Stimulated activated naive CD8-positive, alpha-beta T cell treated with anti-CD3 and anti-CD28 coated beads, Interleukin-15, amount 100 ng/mL, for 72 hours (primary cell): ENCODE measurements at regions not wholly inside any gene's neighbourhood (a gene's known extent, or its start where the extent isn't known, plus 50 kb on each side); places are given as distances from the start of the nearest gene placed in this dataset.
"Not testable (repeated sequence)": the region's sequence is repeated elsewhere in the genome, so short reads cannot be mapped to it uniquely, and the experiment has no call there.

Experiments used
- ATAC-seq: fragments of 150-1000 bp; cut with Tn5 transposase; 2 replicates; pipeline ENCODE4 v1.10.0; 2021; ENCODE audit warnings: mild to moderate bottlenecking, moderate library complexity
- DNase-seq, 2 donors: peaks; one replicate each; pipeline ENCODE4 v3.0.0; 2021 to 2022
- H3K27ac Mint-ChIP-seq, 2 donors: one replicate each; pipeline ENCODE4 v1.8.0; 2022; ENCODE audit warnings: mild to moderate bottlenecking in 2 of 2, mixed read lengths in 2 of 2, moderate library complexity in 2 of 2
- H3K27me3 Mint-ChIP-seq: one replicate; pipeline ENCODE4 v1.8.0; 2022; ENCODE audit warnings: mixed read lengths
- H3K4me1 Mint-ChIP-seq: one replicate; pipeline ENCODE4 v1.8.0; 2022; ENCODE audit warnings: mild to moderate bottlenecking, mixed read lengths
- H3K4me3 Mint-ChIP-seq, 2 donors: one replicate each; pipeline ENCODE4 v1.8.0; 2022; ENCODE audit warnings: mild to moderate bottlenecking in 2 of 2, mixed read lengths in 2 of 2, moderate library complexity in 1 of 2
- H3K9me3 Mint-ChIP-seq, 2 donors: one replicate each; pipeline ENCODE4 v1.8.0; 2022; ENCODE audit warnings: mixed read lengths in 2 of 2

DNA sequence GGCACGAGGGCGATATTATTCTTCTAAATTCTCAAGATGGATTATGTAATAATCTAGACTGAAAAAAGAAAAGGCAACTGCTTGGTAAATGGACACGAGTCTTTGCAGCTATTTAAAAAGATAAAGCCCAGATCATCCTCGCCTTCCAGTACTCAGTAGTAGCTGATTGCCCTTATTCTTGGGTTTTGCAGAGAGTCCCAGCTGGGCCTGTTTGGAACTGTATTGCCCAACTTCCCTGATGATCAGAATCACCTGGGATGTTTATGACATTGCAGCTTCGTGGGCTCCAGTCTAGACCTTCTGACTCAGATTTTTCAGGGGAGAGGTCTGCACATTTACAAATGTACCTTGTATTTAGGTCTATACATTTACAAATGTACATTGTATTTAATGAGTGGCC, 213.5 kb downstream of the RAB11FIP4 start:
- H3K27me3 Mint-ChIP-seq = no peaks in the 10 kb centered on the region
- no peak overlapping the region for H3K27ac Mint-ChIP-seq
- no peak for DNase-seq

DNA sequence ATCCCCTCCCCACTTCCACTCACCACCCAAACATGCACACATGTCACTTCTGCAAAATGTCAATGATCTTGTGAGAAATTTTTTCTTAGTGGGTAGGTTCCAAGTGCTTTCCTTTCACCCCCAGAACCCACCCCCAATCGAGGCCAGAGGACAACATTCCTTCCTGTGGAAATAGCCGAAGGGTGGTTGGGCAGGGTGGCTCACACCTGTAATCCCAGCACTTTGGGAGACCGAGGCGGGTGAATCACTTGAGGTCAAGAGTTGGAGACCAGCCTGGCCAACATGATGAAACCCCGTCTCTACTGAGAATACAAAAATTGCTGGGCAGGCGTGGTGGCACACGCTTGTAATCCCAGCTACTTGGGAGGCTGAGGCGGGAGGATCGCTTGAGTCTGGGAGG, 208.7 kb downstream of the RAB11FIP4 start:
- H3K4me1 Mint-ChIP-seq, ATAC-seq, H3K27me3 Mint-ChIP-seq, DNase-seq, H3K4me3 Mint-ChIP-seq, H3K9me3 Mint-ChIP-seq, H3K27ac Mint-ChIP-seq: not testable (repeated sequence)

More for the DNA sequence above, 213.5 kb downstream of the RAB11FIP4 start:
- no peaks in the 10 kb centered on the region for H3K4me1 Mint-ChIP-seq
- no peaks in the 10 kb centered on the region for H3K9me3 Mint-ChIP-seq
- no peak overlapping the region for H3K4me3 Mint-ChIP-seq
- no peak for ATAC-seq

- no peak for DNase-seq
- Mint-ChIP-seq H3K4me1 (peaks cover 5% of the 10 kb centered on the region), H3K27ac (peak overlapping the region in 1 of 2 donors; percentile 85), H3K27me3 (no peaks in the 10 kb centered on the region), H3K9me3 (no peaks in the 10 kb centered on the region), H3K4me3 (no peak overlapping the region)
- no peak for ATAC-seq
These were observed 207.6 kb downstream of the RAB11FIP4 start for GRCh38 chr17:31598921-31599571.

GRCh38 chr17:31598399-31598782, 206.9 kb downstream of the RAB11FIP4 start:
- Mint-ChIP-seq H3K4me3 (no peak overlapping the region), H3K27me3 (no peaks in the 10 kb centered on the region), H3K27ac (no peak overlapping the region), H3K4me1 (peaks cover 5% of the 10 kb centered on the region), H3K9me3 (no peaks in the 10 kb centered on the region)
- ATAC-seq (no peak), DNase-seq (no peak)

DNA sequence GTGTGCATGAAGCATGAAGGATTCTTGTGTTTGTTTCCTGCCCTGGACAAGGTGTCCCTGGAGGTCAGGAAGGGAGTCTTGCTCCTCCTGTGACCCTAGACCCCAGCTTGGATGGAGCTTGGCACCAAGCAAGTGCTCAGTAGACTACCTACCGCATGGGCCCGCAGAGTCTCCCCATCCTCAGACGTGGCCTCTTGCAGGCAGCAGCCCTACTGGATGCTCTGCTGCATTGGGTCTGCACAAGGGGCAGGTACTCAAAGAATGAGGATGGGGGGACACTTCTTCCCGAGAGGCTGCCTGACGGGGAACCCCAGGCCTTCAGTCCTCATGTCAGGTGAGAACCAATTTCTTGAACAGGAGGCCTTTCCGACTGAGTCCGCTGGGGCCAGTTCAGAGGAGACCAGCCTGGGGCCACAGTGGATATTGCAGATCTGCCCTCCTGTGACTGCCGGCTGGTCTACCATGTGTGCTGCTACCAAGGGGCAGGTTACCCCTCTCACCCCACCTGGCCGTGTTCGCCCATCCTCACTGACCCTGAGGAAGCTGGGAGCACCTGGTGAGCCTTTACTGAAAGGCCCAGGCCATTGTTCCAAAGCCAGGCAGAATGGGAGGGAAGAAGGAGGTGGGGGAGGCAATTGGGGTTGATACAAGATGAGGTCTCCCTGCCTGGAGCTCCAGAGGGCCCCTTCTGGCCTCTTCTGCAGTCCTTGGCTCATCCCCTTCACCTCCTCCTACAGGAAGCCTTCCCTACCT, 206.3 kb downstream of the RAB11FIP4 start:
- no peak overlapping the region for H3K27ac Mint-ChIP-seq
- no peak for DNase-seq
- ATAC-seq = no peak
- H3K9me3 Mint-ChIP-seq = no peaks in the 10 kb centered on the region
- H3K4me3 Mint-ChIP-seq = no peak overlapping the region
- H3K27me3 Mint-ChIP-seq = no peaks in the 10 kb centered on the region
- H3K4me1 Mint-ChIP-seq = peaks cover 5% of the 10 kb centered on the region

GRCh38 chr17:31596382-31597323, 205.2 kb downstream of the RAB11FIP4 start:
- H3K27me3 Mint-ChIP-seq = no peaks in the 10 kb centered on the region

DNA sequence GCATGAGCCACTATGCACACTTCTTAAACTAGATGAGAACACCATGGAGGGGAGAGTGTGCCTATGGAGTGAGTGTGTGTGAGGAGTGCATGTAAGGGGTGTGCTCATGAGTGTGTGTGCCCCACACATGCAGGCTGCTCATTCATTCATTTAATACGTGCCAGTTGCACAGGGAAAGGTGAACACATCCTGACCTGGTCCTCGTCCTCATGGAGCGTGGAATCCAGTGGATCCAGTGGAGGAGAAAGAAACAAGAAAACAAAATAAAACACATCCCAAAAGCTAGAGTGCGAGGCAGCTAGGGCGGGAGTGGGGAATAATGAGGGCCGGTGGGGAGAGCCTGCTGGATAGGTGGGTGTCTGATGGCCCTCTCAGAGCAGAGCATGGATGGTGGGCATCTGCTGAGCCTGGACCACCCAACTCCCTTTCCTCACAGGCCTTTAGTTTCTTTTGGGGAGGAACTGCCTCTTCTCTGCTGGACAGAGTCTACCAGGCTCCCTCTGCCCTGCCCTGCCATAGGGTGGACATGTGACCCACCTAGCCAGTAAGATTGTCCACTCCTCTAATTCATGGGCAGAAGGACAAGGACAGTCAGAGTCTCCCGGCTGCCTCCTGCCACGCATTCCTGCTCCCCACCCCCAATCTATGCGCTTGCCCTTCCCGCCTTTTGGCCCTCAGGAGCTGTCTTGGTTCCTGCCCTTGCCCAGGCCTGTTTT, 204.3 kb downstream of the RAB11FIP4 start:
- ATAC-seq (no peak), DNase-seq (no peak)
- Mint-ChIP-seq H3K9me3 (no peaks in the 10 kb centered on the region), H3K27ac (peak overlapping the region in 1 of 2 donors; percentile 82), H3K4me3 (no peak overlapping the region), H3K4me1 (peaks cover 5% of the 10 kb centered on the region), H3K27me3 (no peaks in the 10 kb centered on the region)

More at GRCh38 chr17:31596382-31597323, 205.2 kb downstream of the RAB11FIP4 start:
- H3K27ac Mint-ChIP-seq = no peak overlapping the region
- DNase-seq (no peak), ATAC-seq (peak; percentile 43)
- H3K4me1 Mint-ChIP-seq = peaks cover 5% of the 10 kb centered on the region
- H3K9me3 Mint-ChIP-seq = no peaks in the 10 kb centered on the region
- no peak overlapping the region for H3K4me3 Mint-ChIP-seq

DNA sequence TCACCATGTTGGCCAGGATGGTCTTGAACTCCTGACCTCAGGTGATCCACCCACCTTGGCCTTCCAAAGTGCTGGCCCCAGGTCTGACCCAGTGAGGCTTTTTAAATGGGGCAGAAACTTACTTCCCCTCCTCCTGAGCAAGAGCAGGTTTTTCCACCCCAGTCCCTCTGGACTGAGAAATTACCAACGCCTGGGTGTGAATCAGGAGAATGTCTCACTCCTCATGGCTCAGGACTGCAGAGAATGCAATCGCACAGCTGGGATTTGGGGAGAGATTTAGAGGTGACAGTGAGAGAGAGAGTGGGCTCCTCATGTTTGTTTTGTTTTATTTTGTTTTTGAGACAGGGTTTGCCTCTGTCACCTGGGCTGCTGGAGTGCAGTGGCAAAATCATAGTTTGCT, 203.6 kb downstream of the RAB11FIP4 start:
- DNase-seq (no peak), ATAC-seq (no peak)
- H3K9me3 Mint-ChIP-seq = no peaks in the 10 kb centered on the region
- no peak overlapping the region for H3K4me3 Mint-ChIP-seq
- peaks cover 5% of the 10 kb centered on the region for H3K4me1 Mint-ChIP-seq
- peak overlapping the region in 1 of 2 donors; percentile 22 for H3K27ac Mint-ChIP-seq
- no peaks in the 10 kb centered on the region for H3K27me3 Mint-ChIP-seq

GRCh38 chr17:31594416-31594815, 202.9 kb downstream of the RAB11FIP4 start:
- Mint-ChIP-seq H3K9me3 (no peaks in the 10 kb centered on the region), H3K4me3 (no peak overlapping the region), H3K4me1 (peaks cover 5% of the 10 kb centered on the region), H3K27me3 (no peaks in the 10 kb centered on the region), H3K27ac (no peak overlapping the region)
- DNase-seq = no peak
- ATAC-seq = no peak

- no peak for DNase-seq
- ATAC-seq = no peak
- Mint-ChIP-seq H3K4me3 (no peak overlapping the region), H3K27ac (no peak overlapping the region), H3K27me3 (no peaks in the 10 kb centered on the region), H3K4me1 (peaks cover 5% of the 10 kb centered on the region), H3K9me3 (no peaks in the 10 kb centered on the region)
These were observed 202.3 kb downstream of the RAB11FIP4 start for GRCh38 chr17:31593806-31594205.

GRCh38 chr17:31591924-31592323, 200.4 kb downstream of the RAB11FIP4 start:
- H3K9me3 Mint-ChIP-seq = no peaks in the 10 kb centered on the region
- no peaks in the 10 kb centered on the region for H3K27me3 Mint-ChIP-seq
- ATAC-seq (no peak), DNase-seq (no peak)
- peaks cover 5% of the 10 kb centered on the region for H3K4me1 Mint-ChIP-seq
- H3K4me3 Mint-ChIP-seq = no peak overlapping the region
- no peak overlapping the region for H3K27ac Mint-ChIP-seq

DNA sequence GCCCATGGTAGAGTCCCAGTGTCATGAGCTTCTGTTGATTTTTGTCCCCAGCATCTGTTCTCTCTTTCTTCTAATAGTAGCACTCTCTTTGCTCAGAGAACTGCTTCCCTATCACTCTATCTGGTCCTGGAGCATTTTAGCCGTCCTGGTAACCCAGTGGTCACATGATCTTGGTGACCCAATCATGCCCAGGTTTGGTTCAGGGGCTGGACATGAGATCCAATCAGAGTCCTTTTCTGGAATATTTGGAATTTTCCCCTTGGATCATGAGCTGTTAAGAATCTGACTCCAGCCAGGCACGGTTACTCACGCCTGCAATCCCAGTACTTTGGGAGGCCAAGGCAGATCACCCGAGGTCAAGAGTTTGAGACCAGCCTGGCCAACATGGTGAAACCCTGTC, 197.0 kb downstream of the RAB11FIP4 start:
- Mint-ChIP-seq H3K4me3 (no peak overlapping the region), H3K27ac (no peak overlapping the region), H3K27me3 (no peaks in the 10 kb centered on the region), H3K4me1 (no peaks in the 10 kb centered on the region), H3K9me3 (no peaks in the 10 kb centered on the region)
- no peak for DNase-seq
- ATAC-seq = no peak

- Mint-ChIP-seq H3K27me3 (no peaks in the 10 kb centered on the region), H3K9me3 (no peaks in the 10 kb centered on the region)
These were observed 196.6 kb downstream of the RAB11FIP4 start for GRCh38 chr17:31588034-31588433.

More at GRCh38 chr17:31588034-31588433, 196.6 kb downstream of the RAB11FIP4 start:
- H3K27ac Mint-ChIP-seq = no peak overlapping the region
- ATAC-seq (no peak), DNase-seq (no peak)
- no peak overlapping the region for H3K4me3 Mint-ChIP-seq
- H3K4me1 Mint-ChIP-seq = no peaks in the 10 kb centered on the region
